Activated T-helper 2 cell treated with anti-CD3 and anti-CD28 coated beads, Interferon-gamma antibody, Interleukin-2, Interleukin-4, amounts not matched to agents 10 μg/mL and 5 μg/mL and 100 μg/mL, durations not matched to agents 14 hours and 24 hours and 36 hours (primary cell): ENCODE measurements at regions not wholly inside any gene's neighbourhood (a gene's known extent, or its start where the extent isn't known, plus 50 kb on each side); places are given as distances from the start of the nearest gene placed in this dataset.

Experiments
- DNase-seq: peaks from one replicate; pipeline ENCODE4 v3.0.0; 2021; ENCODE audit warnings: low spot score
- H3K27ac Mint-ChIP-seq: one replicate; pipeline ENCODE4 v1.8.0; 2021; ENCODE audit warnings: mixed read lengths
- H3K27me3 Mint-ChIP-seq: one replicate; pipeline ENCODE4 v1.8.0; 2021; ENCODE audit warnings: low read depth, mixed read lengths
- H3K36me3 Mint-ChIP-seq: one replicate; pipeline ENCODE4 v1.8.0; 2021; ENCODE audit warnings: low read depth, mixed read lengths
- H3K4me1 Mint-ChIP-seq: one replicate; pipeline ENCODE4 v1.8.0; 2021; ENCODE audit warnings: low read depth, mixed read lengths
- H3K4me3 Mint-ChIP-seq: one replicate; pipeline ENCODE4 v1.8.0; 2021; ENCODE audit warnings: low read depth, mild to moderate bottlenecking, moderate library complexity, mixed read lengths
- H3K9me3 Mint-ChIP-seq: one replicate; pipeline ENCODE4 v1.8.0; 2021; ENCODE audit warnings: mixed read lengths
- intact Hi-C: fragments of 100-400 bp; cut with micrococcal nuclease; formaldehyde crosslinking; loops from one replicate; pipeline ENCODE4 v1.15.1; 2023

DNA sequence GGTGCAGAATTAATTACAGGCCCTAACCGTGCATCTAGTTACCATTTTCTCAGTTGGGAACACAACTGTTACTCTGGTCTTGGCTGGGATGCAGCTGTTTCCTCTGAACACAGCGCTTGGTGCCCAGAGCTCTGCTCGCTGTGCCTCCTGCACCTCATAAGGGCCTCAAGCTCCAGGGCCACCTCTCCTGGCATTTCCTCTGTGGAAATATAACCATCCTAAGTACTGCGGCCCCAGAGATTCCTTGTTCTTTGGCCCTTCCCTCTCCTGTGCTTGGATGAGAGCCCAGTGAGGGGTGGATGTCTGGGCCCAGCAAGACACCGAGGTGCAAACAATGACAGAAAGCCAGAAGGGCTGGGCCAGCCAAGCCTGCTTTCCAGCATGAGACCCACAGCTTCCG lies 169.9 kb upstream of the CST7 start:
- H3K4me1 Mint-ChIP-seq = no peaks in the 10 kb centered on the region
- H3K27ac Mint-ChIP-seq = no peak overlapping the region
- peaks cover 13% of the 10 kb centered on the region for H3K9me3 Mint-ChIP-seq
- H3K27me3 Mint-ChIP-seq = peaks cover 22% of the 10 kb centered on the region
- no peak for DNase-seq
- H3K36me3 Mint-ChIP-seq = no peaks in the 10 kb centered on the region
- H3K4me3 Mint-ChIP-seq = no peak overlapping the region
- intact Hi-C loops = no loop called here

DNA sequence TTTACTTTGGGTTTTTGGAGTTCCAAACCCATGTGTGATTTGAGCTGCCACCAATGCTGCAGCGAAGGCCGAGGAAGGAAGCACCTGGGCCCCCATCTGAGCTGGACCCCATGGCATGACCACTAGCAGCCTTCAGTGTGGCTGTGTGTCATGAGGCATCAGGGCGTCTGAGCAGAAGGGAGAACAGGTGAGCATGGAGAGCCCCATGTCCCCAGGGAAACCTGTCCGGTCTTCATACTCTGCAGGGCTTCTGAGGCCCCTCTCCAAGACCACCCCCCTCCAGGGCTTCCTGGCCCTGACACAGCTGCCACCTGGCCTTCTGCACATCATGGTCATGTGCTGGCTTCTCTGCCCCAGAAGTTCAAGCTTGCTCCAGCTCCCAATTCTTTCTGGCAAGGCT lies 169.1 kb upstream of the CST7 start:
- Mint-ChIP-seq H3K36me3 (no peaks in the 10 kb centered on the region), H3K27me3 (peaks cover 17% of the 10 kb centered on the region), H3K4me3 (no peak overlapping the region), H3K9me3 (peaks cover 6% of the 10 kb centered on the region), H3K4me1 (no peaks in the 10 kb centered on the region), H3K27ac (no peak overlapping the region)
- DNase-seq = no peak
- intact Hi-C loops = no loop called here

GRCh38 chr20:24780674-24781417 lies 168.2 kb upstream of the CST7 start:
- Mint-ChIP-seq H3K9me3 (no peaks in the 10 kb centered on the region), H3K36me3 (no peaks in the 10 kb centered on the region), H3K4me3 (no peak overlapping the region), H3K27me3 (peaks cover 16% of the 10 kb centered on the region), H3K4me1 (no peaks in the 10 kb centered on the region), H3K27ac (no peak overlapping the region)
- DNase-seq = no peak
- intact Hi-C loops = no loop called here

- no peaks in the 10 kb centered on the region for H3K36me3 Mint-ChIP-seq
- no peak for DNase-seq
- H3K27me3 Mint-ChIP-seq = peaks cover 12% of the 10 kb centered on the region
- H3K27ac Mint-ChIP-seq = no peak overlapping the region
- intact Hi-C loops = no loop called here
- H3K4me3 Mint-ChIP-seq = no peak overlapping the region
- H3K9me3 Mint-ChIP-seq = no peaks in the 10 kb centered on the region
- no peaks in the 10 kb centered on the region for H3K4me1 Mint-ChIP-seq
Measured at GRCh38 chr20:24781418-24781980, 167.6 kb upstream of the CST7 start.

DNA sequence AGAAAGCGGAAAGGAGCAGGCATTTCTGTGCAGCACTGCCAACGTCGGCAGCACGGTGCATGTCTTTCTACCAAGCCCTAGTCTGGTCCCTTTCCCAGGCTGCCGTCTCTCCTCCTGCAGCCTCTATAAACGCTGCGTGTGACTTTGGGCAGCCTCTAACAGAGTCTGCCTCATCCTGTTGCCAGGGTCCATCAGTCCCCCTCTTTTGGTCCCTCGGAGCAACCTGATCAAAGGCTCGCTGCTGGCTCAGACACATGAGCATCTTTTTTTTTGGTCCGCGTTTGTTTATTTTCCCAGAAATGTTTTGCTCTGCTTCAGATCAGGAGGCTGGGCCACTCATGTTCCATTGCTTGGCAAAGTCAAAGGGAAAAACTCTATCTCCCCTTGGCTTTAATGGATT lies 166.8 kb upstream of the CST7 start:
- intact Hi-C loops = no loop called here
- no peak overlapping the region for H3K27ac Mint-ChIP-seq

GRCh38 chr20:24782801-24783630 lies 166.1 kb upstream of the CST7 start:
- intact Hi-C loops = no loop called here
- Mint-ChIP-seq H3K27me3 (peaks cover 6% of the 10 kb centered on the region), H3K27ac (no peak overlapping the region), H3K36me3 (no peaks in the 10 kb centered on the region), H3K4me1 (no peaks in the 10 kb centered on the region), H3K9me3 (no peaks in the 10 kb centered on the region), H3K4me3 (no peak overlapping the region)
- no peak for DNase-seq

More for the DNA sequence above, 166.8 kb upstream of the CST7 start:
- no peak overlapping the region for H3K4me3 Mint-ChIP-seq
- H3K4me1 Mint-ChIP-seq = no peaks in the 10 kb centered on the region
- H3K36me3 Mint-ChIP-seq = no peaks in the 10 kb centered on the region
- no peaks in the 10 kb centered on the region for H3K9me3 Mint-ChIP-seq
- peaks cover 11% of the 10 kb centered on the region for H3K27me3 Mint-ChIP-seq
- no peak for DNase-seq

DNA sequence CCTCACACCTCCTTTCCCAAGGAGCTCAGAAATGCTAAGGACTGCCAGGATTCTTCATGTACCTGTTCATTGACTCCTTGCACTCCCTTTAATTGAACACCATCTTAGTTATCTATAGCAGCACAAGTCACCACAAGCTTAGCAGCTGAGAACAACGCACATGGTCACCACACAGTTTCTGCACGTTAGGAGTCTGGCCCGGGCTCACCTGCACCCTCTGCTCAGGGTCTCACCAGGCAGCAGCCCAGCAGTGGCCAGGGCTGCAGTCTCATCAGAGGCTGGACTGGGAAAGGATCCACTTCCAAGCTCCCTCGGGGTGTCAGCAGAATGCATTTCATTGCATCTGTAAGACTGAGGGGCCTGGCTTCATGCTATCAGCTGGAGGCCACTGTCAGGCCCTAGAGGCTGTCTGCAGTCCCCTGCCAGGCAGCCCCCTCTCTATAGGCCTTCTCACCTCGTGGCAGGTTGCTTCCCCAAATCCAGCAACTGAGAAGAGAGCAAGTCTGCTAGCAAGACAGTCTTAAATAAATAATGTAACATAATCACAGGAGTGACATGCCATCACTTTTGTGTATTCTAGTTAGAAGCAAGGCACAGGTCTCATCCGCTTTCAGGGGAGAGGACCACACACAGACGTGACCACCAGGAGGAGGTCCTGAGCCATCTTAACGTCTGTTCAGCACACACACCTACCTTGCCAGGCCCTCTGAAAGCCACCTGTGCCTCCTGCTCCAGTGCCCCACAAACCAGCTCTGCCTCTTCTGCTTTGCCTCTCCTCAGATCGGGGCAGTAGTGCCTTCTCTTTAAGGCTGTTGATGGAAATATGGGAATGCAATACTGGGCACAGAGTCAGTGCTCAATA lies 165.2 kb upstream of the CST7 start:
- H3K27me3 Mint-ChIP-seq = peaks cover 4% of the 10 kb centered on the region
- H3K4me1 Mint-ChIP-seq = no peaks in the 10 kb centered on the region
- H3K36me3 Mint-ChIP-seq = no peaks in the 10 kb centered on the region
- no peak for DNase-seq
- no peaks in the 10 kb centered on the region for H3K9me3 Mint-ChIP-seq
- no peak overlapping the region for H3K27ac Mint-ChIP-seq
- H3K4me3 Mint-ChIP-seq = no peak overlapping the region
- intact Hi-C loops = no loop called here

DNA sequence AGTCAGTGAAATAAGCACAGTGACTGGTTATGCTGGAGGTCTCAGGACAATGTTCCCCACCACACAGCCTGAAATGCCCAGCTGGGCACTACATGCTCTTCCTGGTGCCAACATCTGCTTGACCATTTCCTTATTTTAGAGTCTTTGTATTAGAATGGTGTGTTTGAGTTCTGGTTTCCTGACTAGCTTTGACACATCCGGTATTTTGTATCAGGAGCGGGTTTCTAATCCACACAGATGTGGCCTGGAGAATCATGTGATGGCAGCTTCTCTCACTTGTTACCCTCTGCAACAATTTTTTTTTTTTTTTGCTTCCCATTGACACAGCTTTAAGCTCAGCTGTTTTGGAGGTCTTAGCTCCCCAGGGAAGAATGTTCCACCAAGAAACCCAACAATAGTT lies 164.5 kb upstream of the CST7 start:
- intact Hi-C loops = no loop called here
- Mint-ChIP-seq H3K36me3 (no peaks in the 10 kb centered on the region), H3K4me3 (no peak overlapping the region), H3K9me3 (no peaks in the 10 kb centered on the region), H3K27me3 (peaks cover 4% of the 10 kb centered on the region), H3K4me1 (no peaks in the 10 kb centered on the region), H3K27ac (no peak overlapping the region)
- DNase-seq = no peak

DNA sequence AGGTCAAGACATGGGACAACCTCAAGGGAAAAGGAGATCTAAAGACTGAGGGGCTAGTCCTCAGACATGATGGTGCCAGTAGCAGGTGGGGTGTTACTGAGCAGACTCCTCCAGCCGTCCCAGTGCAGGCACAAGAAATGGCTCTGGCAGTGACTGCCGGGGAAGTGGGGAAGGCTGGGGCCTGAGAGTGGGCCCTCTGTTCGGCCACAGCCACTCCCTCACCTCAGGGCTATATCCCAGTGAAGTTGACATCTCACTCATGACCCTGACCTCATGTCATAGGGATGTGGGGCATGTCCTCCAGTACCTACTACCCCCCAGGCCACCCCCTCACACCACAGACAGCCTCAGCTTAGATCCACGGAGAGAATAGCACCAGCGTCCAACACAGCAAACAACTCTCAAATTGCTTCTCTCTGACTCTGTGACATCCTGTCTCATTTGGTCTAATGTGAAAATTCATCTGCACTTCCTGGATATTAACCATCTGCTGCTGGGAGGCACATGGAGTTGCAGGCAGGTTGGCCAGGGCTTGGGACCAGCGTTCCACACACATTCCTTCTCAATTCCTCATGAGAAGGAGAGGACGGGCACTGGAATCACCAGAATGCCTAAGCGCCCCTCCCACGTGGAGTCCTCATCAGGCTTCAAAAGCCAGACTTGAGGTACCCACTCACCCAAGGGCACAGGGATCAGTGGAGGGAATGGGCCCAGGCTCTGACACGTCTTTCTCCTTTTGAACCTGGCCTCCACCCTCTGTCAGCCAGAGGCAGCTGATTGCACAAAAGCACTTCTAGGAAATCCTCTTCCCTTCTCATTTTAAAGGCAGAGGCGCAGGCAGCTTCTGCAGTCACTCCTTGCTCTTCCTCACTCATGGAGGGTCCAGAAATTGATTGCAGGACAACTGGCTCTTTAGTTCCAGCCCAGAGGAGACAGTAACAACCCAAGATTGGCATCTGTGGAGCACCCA lies 163.6 kb upstream of the CST7 start:
- Mint-ChIP-seq H3K27ac (no peak overlapping the region), H3K4me1 (no peaks in the 10 kb centered on the region), H3K4me3 (no peak overlapping the region), H3K9me3 (no peaks in the 10 kb centered on the region), H3K36me3 (no peaks in the 10 kb centered on the region), H3K27me3 (peaks cover 2% of the 10 kb centered on the region)
- intact Hi-C loops = no loop called here
- DNase-seq = no peak

GRCh38 chr20:24786111-24786495 lies 163.0 kb upstream of the CST7 start:
- H3K27ac Mint-ChIP-seq = no peak overlapping the region
- no peak for DNase-seq
- H3K9me3 Mint-ChIP-seq = no peaks in the 10 kb centered on the region
- no peaks in the 10 kb centered on the region for H3K27me3 Mint-ChIP-seq
- intact Hi-C loops = no loop called here
- no peaks in the 10 kb centered on the region for H3K36me3 Mint-ChIP-seq
- H3K4me3 Mint-ChIP-seq = no peak overlapping the region
- no peaks in the 10 kb centered on the region for H3K4me1 Mint-ChIP-seq

DNA sequence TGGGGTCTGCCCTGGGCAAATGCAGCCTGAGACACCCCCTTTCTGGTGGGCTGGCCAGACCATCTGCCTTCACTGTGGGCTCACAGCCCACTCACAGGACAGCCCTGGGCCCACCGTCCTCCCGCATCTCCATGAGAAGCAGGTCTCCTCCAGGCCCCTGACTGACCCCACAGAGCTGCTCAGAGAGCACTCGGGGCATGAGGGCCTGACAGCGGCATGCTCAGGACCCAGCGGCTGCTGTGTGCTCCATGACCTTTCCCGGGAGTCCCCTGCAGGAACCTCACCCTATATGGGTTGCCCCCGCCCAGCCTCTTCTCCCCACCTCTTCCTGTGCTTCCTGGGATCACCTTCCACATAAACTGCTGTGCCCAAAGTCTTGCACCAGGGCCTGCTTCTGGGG lies 162.4 kb upstream of the CST7 start:
- Mint-ChIP-seq H3K4me1 (no peaks in the 10 kb centered on the region), H3K9me3 (no peaks in the 10 kb centered on the region), H3K27me3 (no peaks in the 10 kb centered on the region), H3K36me3 (no peaks in the 10 kb centered on the region), H3K27ac (no peak overlapping the region), H3K4me3 (no peak overlapping the region)
- DNase-seq = no peak
- intact Hi-C loops = no loop called here

- no peak for DNase-seq
- Mint-ChIP-seq H3K4me1 (no peaks in the 10 kb centered on the region), H3K27ac (no peak overlapping the region), H3K36me3 (no peaks in the 10 kb centered on the region), H3K4me3 (no peak overlapping the region), H3K27me3 (no peaks in the 10 kb centered on the region), H3K9me3 (no peaks in the 10 kb centered on the region)
- intact Hi-C loops = no loop called here
Measured at GRCh38 chr20:24787071-24787470, 162.0 kb upstream of the CST7 start.
